ENCODE measurements at regions not wholly inside any gene's neighbourhood (a gene's known extent, or its start where the extent isn't known, plus 50 kb on each side); places are given as distances from the start of the nearest gene placed in this dataset.
"Not testable (repeated sequence)": the region's sequence is repeated elsewhere in the genome, so short reads cannot be mapped to it uniquely, and the experiment has no call there.

GRCh38 chr6:133128191-133128590 is 113.0 kb upstream of the EYA4 start:
- no peak for ATAC-seq

GRCh38 chr6:133129556-133129955 is 111.6 kb upstream of the EYA4 start:
- ATAC-seq, result no peak

GRCh38 chr6:133130863-133131262 is 110.3 kb upstream of the EYA4 start:
- ATAC-seq, result no peak

GRCh38 chr6:133131621-133132465 is 109.3 kb upstream of the EYA4 start:
- ATAC-seq, result no peak

- ATAC-seq, result no peak
Observed at GRCh38 chr6:133132466-133132971, 108.6 kb upstream of the EYA4 start.

GRCh38 chr6:133136177-133136880 is 104.8 kb upstream of the EYA4 start:
- no peak for ATAC-seq

- not testable (repeated sequence) for ATAC-seq
Observed at GRCh38 chr6:133147470-133148184, 93.5 kb upstream of the EYA4 start.

GRCh38 chr6:133156689-133157088 is 84.5 kb upstream of the EYA4 start:
- no peak for ATAC-seq

GRCh38 chr6:133157995-133158394 is 83.2 kb upstream of the EYA4 start:
- no peak for ATAC-seq

GRCh38 chr6:133159255-133159795 is 81.8 kb upstream of the EYA4 start:
- no peak for ATAC-seq

GRCh38 chr6:133160536-133160935 is 80.6 kb upstream of the EYA4 start:
- no peak for ATAC-seq

- ATAC-seq, result no peak
Observed at GRCh38 chr6:133165235-133165634, 75.9 kb upstream of the EYA4 start.

GRCh38 chr6:133166766-133167165 is 74.4 kb upstream of the EYA4 start:
- ATAC-seq, result no peak

- ATAC-seq, result no peak
Observed at GRCh38 chr6:133169901-133170300, 71.3 kb upstream of the EYA4 start.

GRCh38 chr6:133170602-133171001 is 70.6 kb upstream of the EYA4 start:
- no peak for ATAC-seq

- no peak for ATAC-seq
Observed at GRCh38 chr6:133171989-133172604, 69.1 kb upstream of the EYA4 start.

GRCh38 chr6:133173276-133173675 is 67.9 kb upstream of the EYA4 start:
- ATAC-seq, result no peak

GRCh38 chr6:133179481-133179880 is 61.7 kb upstream of the EYA4 start:
- ATAC-seq, result no peak

- ATAC-seq, result no peak
Observed at GRCh38 chr6:133183691-133184090, 57.5 kb upstream of the EYA4 start.

GRCh38 chr6:133184798-133185372 is 56.3 kb upstream of the EYA4 start:
- no peak for ATAC-seq

GRCh38 chr6:133185731-133186130 is 55.4 kb upstream of the EYA4 start:
- ATAC-seq, result no peak

GRCh38 chr6:133187114-133187513 is 54.0 kb upstream of the EYA4 start:
- no peak for ATAC-seq
